Caco-2 (cell line): ENCODE measurements at regions not wholly inside any gene's neighbourhood (a gene's known extent, or its start where the extent isn't known, plus 50 kb on each side); places are given as distances from the start of the nearest gene placed in this dataset.

Experiments used
- BruUV-seq: library from RNA; stranded (reverse); fragments of 400-500 nt; replicated peaks from 2 replicates; lab custom pipeline; 2021; lab: Mats Ljungman, UMichigan
- CTCF ChIA-PET: fragments of 300-600 bp; sonication (Branson Sonifier 250); formaldehyde crosslinking; loops from one replicate; lab custom pipeline; 2022; ENCODE audit warnings: antibody characterized with exemption; lab: Charles Lee
- POLR2A ChIA-PET: fragments of 300-600 bp; sonication (Branson Sonifier 250); formaldehyde crosslinking; loops from one replicate; lab custom pipeline; 2022; ENCODE audit warnings: antibody characterized with exemption; lab: Charles Lee
- DNase-seq, 2 experiments: peaks; one replicate each; pipeline versions ENCODE4 v3.0.0 to v3.0.0-alpha.2; 2020 to 2022
- H3K27me3 ChIP-seq: replicated peaks from 2 replicates; pipeline ENCODE4 v1.6.0; 2011; ENCODE audit warnings: low read length; ENCODE audit not compliant: control insufficient read depth, insufficient read depth
- H3K36me3 ChIP-seq: 2 replicates; pipeline ENCODE4 v1.5.1; 2011; ENCODE audit warnings: low read length; ENCODE audit not compliant: control insufficient read depth, insufficient read depth
- H3K4me1 ChIP-seq: fragments of 250-450 bp; sonication (Bioruptor Pico); 2 replicates; pipeline ENCODE4 v1.5.1; 2020; ENCODE audit warnings: mild to moderate bottlenecking
- H3K4me3 ChIP-seq: 2 replicates; pipeline ENCODE4 v1.5.1; 2011; ENCODE audit warnings: low read depth, mild to moderate bottlenecking, control low read depth, low read length
- H3K9me3 ChIP-seq: fragments of 250-450 bp; sonication (Bioruptor Pico); 2 replicates; pipeline ENCODE4 v1.5.1; 2020; ENCODE audit warnings: mild to moderate bottlenecking, moderate library complexity
- H3K27ac Mint-ChIP-seq: one replicate; pipeline ENCODE4 v1.8.0; 2022; ENCODE audit warnings: mixed read lengths; ENCODE audit not compliant: unreplicated experiment
- H3K27me3 Mint-ChIP-seq: one replicate; pipeline ENCODE4 v1.8.0; 2022; ENCODE audit warnings: mixed read lengths; ENCODE audit not compliant: insufficient read depth, unreplicated experiment
- H3K36me3 Mint-ChIP-seq: one replicate; pipeline ENCODE4 v1.8.0; 2022; ENCODE audit warnings: mild to moderate bottlenecking, mixed read lengths; ENCODE audit not compliant: insufficient read depth, unreplicated experiment
- H3K4me1 Mint-ChIP-seq: one replicate; pipeline ENCODE4 v1.8.0; 2022; ENCODE audit warnings: low read depth, mixed read lengths; ENCODE audit not compliant: unreplicated experiment
- H3K4me3 Mint-ChIP-seq: one replicate; pipeline ENCODE4 v1.8.0; 2022; ENCODE audit warnings: mild to moderate bottlenecking, moderate library complexity, mixed read lengths; ENCODE audit not compliant: unreplicated experiment
- H3K9me3 Mint-ChIP-seq: one replicate; pipeline ENCODE4 v1.8.0; 2022; ENCODE audit warnings: mixed read lengths; ENCODE audit not compliant: unreplicated experiment
- intact Hi-C: fragments of 100-400 bp; cut with micrococcal nuclease; formaldehyde crosslinking; loops from one replicate; pipeline ENCODE4 v1.10.0; 2022; ENCODE audit not compliant: unreplicated experiment
- TF ChIP-seq, protein P1 (sequence below), 2 experiments: fragments of 200-600 bp in 1 of 2; IDR thresholded peaks; 1 replicate in 1 of 2; 2 replicates in 1 of 2; pipeline versions ENCODE4 v1.5.1 to v1.8.0; 2011 to 2022; ENCODE audit warnings: antibody characterized with exemption in 1 of 2, control low read depth in 1 of 2, inconsistent platforms in 1 of 2, low read depth in 1 of 2, low read length in 1 of 2, mild to moderate bottlenecking in 1 of 2, moderate library complexity in 1 of 2; ENCODE audit not compliant: insufficient read depth in 1 of 2, severe bottlenecking in 1 of 2, unreplicated experiment in 1 of 2

- H3K27ac Mint-ChIP-seq, result no peak overlapping the region
- ChIA-PET POLR2A (no interaction called here), CTCF (no interaction called here)
- no peaks in the 10 kb centered on the region for H3K4me1 Mint-ChIP-seq
- no peak overlapping the region for H3K4me3 ChIP-seq
- no peaks in the 10 kb centered on the region for H3K9me3 ChIP-seq
- no peak overlapping the region for H3K4me3 Mint-ChIP-seq
- H3K4me1 ChIP-seq, result no peaks in the 10 kb centered on the region
- H3K27me3 Mint-ChIP-seq, result peaks cover 5% of the 10 kb centered on the region
- no peaks in the 10 kb centered on the region for H3K9me3 Mint-ChIP-seq
- DNase-seq, result no peak
- H3K27me3 ChIP-seq, result no peaks in the 10 kb centered on the region
- H3K36me3 Mint-ChIP-seq, result no peaks in the 10 kb centered on the region
- intact Hi-C loops, result no loop called here
- no peaks in the 10 kb centered on the region for H3K36me3 ChIP-seq
- BruUV-seq, result no TSS peak
- TF ChIP-seq, protein P1, sequence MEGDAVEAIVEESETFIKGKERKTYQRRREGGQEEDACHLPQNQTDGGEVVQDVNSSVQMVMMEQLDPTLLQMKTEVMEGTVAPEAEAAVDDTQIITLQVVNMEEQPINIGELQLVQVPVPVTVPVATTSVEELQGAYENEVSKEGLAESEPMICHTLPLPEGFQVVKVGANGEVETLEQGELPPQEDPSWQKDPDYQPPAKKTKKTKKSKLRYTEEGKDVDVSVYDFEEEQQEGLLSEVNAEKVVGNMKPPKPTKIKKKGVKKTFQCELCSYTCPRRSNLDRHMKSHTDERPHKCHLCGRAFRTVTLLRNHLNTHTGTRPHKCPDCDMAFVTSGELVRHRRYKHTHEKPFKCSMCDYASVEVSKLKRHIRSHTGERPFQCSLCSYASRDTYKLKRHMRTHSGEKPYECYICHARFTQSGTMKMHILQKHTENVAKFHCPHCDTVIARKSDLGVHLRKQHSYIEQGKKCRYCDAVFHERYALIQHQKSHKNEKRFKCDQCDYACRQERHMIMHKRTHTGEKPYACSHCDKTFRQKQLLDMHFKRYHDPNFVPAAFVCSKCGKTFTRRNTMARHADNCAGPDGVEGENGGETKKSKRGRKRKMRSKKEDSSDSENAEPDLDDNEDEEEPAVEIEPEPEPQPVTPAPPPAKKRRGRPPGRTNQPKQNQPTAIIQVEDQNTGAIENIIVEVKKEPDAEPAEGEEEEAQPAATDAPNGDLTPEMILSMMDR (IDR thresholded peaks at IDR 0.05; ENCODE audit: insufficient read depth in 1 of 2, low read depth in 1 of 2, low read length in 1 of 2, severe bottlenecking in 1 of 2, unreplicated experiment in 1 of 2), result no peak
Measured at GRCh38 chr6:71106276-71106675, 149.4 kb upstream of the B3GAT2 start.

GRCh38 chr6:71107911-71108420 lies 151.1 kb upstream of the B3GAT2 start:
- intact Hi-C loops, result no loop called here

GRCh38 chr6:71114544-71114943 lies 157.7 kb upstream of the B3GAT2 start:
- intact Hi-C loops, result no loop called here
- no peaks in the 10 kb centered on the region for H3K36me3 ChIP-seq
- ChIA-PET CTCF (no interaction called here), POLR2A (no interaction called here)
- H3K4me3 ChIP-seq, result no peak overlapping the region
- H3K4me1 Mint-ChIP-seq, result no peaks in the 10 kb centered on the region
- H3K27me3 Mint-ChIP-seq, result peaks cover 10% of the 10 kb centered on the region
- no TSS peak for BruUV-seq
- no peaks in the 10 kb centered on the region for H3K9me3 Mint-ChIP-seq
- no peaks in the 10 kb centered on the region for H3K36me3 Mint-ChIP-seq
- TF ChIP-seq, protein P1 (IDR thresholded peaks at IDR 0.05; ENCODE audit: insufficient read depth in 1 of 2, low read depth in 1 of 2, low read length in 1 of 2, severe bottlenecking in 1 of 2, unreplicated experiment in 1 of 2), result no peak
- H3K4me3 Mint-ChIP-seq, result no peak overlapping the region
- no peaks in the 10 kb centered on the region for H3K9me3 ChIP-seq
- H3K27me3 ChIP-seq, result no peaks in the 10 kb centered on the region
- no peaks in the 10 kb centered on the region for H3K4me1 ChIP-seq
- H3K27ac Mint-ChIP-seq, result no peak overlapping the region
- no peak for DNase-seq

More at GRCh38 chr6:71107911-71108420, 151.1 kb upstream of the B3GAT2 start:
- Histone ChIP-seq H3K27me3 (no peaks in the 10 kb centered on the region), H3K36me3 (no peaks in the 10 kb centered on the region), H3K9me3 (no peaks in the 10 kb centered on the region), H3K4me1 (no peaks in the 10 kb centered on the region), H3K4me3 (no peak overlapping the region)
- TF ChIP-seq, protein P1 (IDR thresholded peaks at IDR 0.05; ENCODE audit: insufficient read depth in 1 of 2, low read depth in 1 of 2, low read length in 1 of 2, severe bottlenecking in 1 of 2, unreplicated experiment in 1 of 2), result no peak
- no peaks in the 10 kb centered on the region for H3K36me3 Mint-ChIP-seq
- H3K9me3 Mint-ChIP-seq, result no peaks in the 10 kb centered on the region
- H3K27ac Mint-ChIP-seq, result no peak overlapping the region
- peaks cover 8% of the 10 kb centered on the region for H3K27me3 Mint-ChIP-seq
- H3K4me1 Mint-ChIP-seq, result no peaks in the 10 kb centered on the region
- POLR2A ChIA-PET, result no interaction called here
- DNase-seq, result no peak
- no peak overlapping the region for H3K4me3 Mint-ChIP-seq
- no TSS peak for BruUV-seq
- CTCF ChIA-PET, result no interaction called here
